DOHH2 (cell line): ENCODE measurements at regions not wholly inside any gene's neighbourhood (a gene's known extent, or its start where the extent isn't known, plus 50 kb on each side); places are given as distances from the start of the nearest gene placed in this dataset.
"Not testable (repeated sequence)": the region's sequence is repeated elsewhere in the genome, so short reads cannot be mapped to it uniquely, and the experiment has no call there.

Source experiments
- H3F3A ChIP-seq: fragments of 200-600 bp; sonication (generic), shearing (Covaris generic); 2 replicates; pipeline ENCODE4 v1.6.0; 2016; ENCODE audit warnings: antibody characterized with exemption, mild to moderate bottlenecking; ENCODE audit not compliant: control insufficient read depth, insufficient read depth
- H3K27ac ChIP-seq: fragments of 200-600 bp; sonication (generic); 2 replicates; pipeline ENCODE4 v1.5.1; 2014; ENCODE audit warnings: low read depth, mild to moderate bottlenecking, low read length, moderate library complexity
- H3K27me3 ChIP-seq: fragments of 200-600 bp; sonication (generic); 2 replicates; pipeline ENCODE4 v1.6.1; 2014; ENCODE audit warnings: mild to moderate bottlenecking, low read length, mixed read lengths; ENCODE audit not compliant: control insufficient read depth
- H3K36me3 ChIP-seq: fragments of 200-600 bp; sonication (generic); 2 replicates; pipeline ENCODE4 v1.6.1; 2014; ENCODE audit warnings: mild to moderate bottlenecking, low read length, moderate library complexity, mixed read lengths; ENCODE audit not compliant: control insufficient read depth
- H3K4me1 ChIP-seq: fragments of 200-600 bp; sonication (generic); 2 replicates; pipeline ENCODE4 v1.6.1; 2014; ENCODE audit warnings: mild to moderate bottlenecking, low read length, mixed read lengths; ENCODE audit not compliant: control insufficient read depth
- H3K4me2 ChIP-seq: fragments of 200-600 bp; sonication (generic); 2 replicates; pipeline ENCODE4 v1.6.0; 2014; ENCODE audit warnings: mild to moderate bottlenecking, low read length, moderate library complexity
- H3K4me3 ChIP-seq: fragments of 200-600 bp; sonication (generic); 2 replicates; pipeline ENCODE4 v1.5.1; 2014; ENCODE audit warnings: mild to moderate bottlenecking, low read length, mixed read lengths
- H3K79me2 ChIP-seq: fragments of 200-600 bp; sonication (generic); 2 replicates; pipeline ENCODE4 v1.6.1; 2014; ENCODE audit warnings: mild to moderate bottlenecking, low read length, mixed read lengths; ENCODE audit not compliant: control insufficient read depth
- H3K9me2 ChIP-seq: fragments of 200-600 bp; sonication (generic); replicated peaks from 2 replicates; pipeline ENCODE4 v1.6.1; 2014; ENCODE audit warnings: mild to moderate bottlenecking, low read length, mixed read lengths; ENCODE audit not compliant: control insufficient read depth
- H3K9me3 ChIP-seq: fragments of 200-600 bp; sonication (generic); 2 replicates; pipeline ENCODE4 v1.6.1; 2014; ENCODE audit warnings: antibody characterized with exemption, low read length, mixed read lengths; ENCODE audit not compliant: control insufficient read depth, insufficient read depth
- H4K20me1 ChIP-seq: fragments of 200-600 bp; sonication (generic); 2 replicates; pipeline ENCODE4 v1.6.0; 2014; ENCODE audit warnings: low read depth, mild to moderate bottlenecking, antibody characterized with exemption, low read length, moderate library complexity; ENCODE audit not compliant: control insufficient read depth, insufficient read depth
- CTCF ChIP-seq: fragments of 200-600 bp; sonication (generic); IDR thresholded peaks from one replicate; pipeline ENCODE4 v1.5.1; 2014; ENCODE audit warnings: antibody characterized with exemption, mild to moderate bottlenecking, low read depth, low read length; ENCODE audit not compliant: poor library complexity, severe bottlenecking
- EZH2phosphoT487 ChIP-seq: fragments of 200-600 bp; sonication (generic); IDR thresholded peaks from 2 replicates; pipeline ENCODE4 v1.6.1; 2017; ENCODE audit warnings: borderline replicate concordance, mild to moderate bottlenecking, antibody characterized with exemption, low read length, moderate library complexity, mixed read lengths

GRCh38 chr4:116539744-116540143 is 545.6 kb downstream of the TRAM1L1 start:
- Histone ChIP-seq H3K4me1 (no peaks in the 10 kb centered on the region), H3K4me2 (no peak overlapping the region), H3F3A (no peaks in the 10 kb centered on the region), H3K27me3 (no peaks in the 10 kb centered on the region), H4K20me1 (no peaks in the 10 kb centered on the region), H3K9me2 (no peaks in the 10 kb centered on the region), H3K4me3 (no peak overlapping the region), H3K9me3 (no peaks in the 10 kb centered on the region), H3K79me2 (no peaks in the 10 kb centered on the region), H3K36me3 (no peaks in the 10 kb centered on the region), H3K27ac (no peak overlapping the region)
- TF ChIP-seq CTCF (no peak), EZH2phosphoT487 (no peak)

- Histone ChIP-seq H4K20me1 (no peaks in the 10 kb centered on the region), H3K4me2 (no peak overlapping the region), H3K9me2 (no peaks in the 10 kb centered on the region), H3K4me3 (no peak overlapping the region), H3K4me1 (no peaks in the 10 kb centered on the region), H3F3A (no peaks in the 10 kb centered on the region), H3K27me3 (no peaks in the 10 kb centered on the region), H3K9me3 (no peaks in the 10 kb centered on the region), H3K27ac (no peak overlapping the region), H3K36me3 (no peaks in the 10 kb centered on the region), H3K79me2 (no peaks in the 10 kb centered on the region)
- no peak for TF ChIP-seq EZH2phosphoT487
- TF ChIP-seq CTCF, result no peak
These were observed 547.5 kb downstream of the TRAM1L1 start for GRCh38 chr4:116537828-116538227.

DNA sequence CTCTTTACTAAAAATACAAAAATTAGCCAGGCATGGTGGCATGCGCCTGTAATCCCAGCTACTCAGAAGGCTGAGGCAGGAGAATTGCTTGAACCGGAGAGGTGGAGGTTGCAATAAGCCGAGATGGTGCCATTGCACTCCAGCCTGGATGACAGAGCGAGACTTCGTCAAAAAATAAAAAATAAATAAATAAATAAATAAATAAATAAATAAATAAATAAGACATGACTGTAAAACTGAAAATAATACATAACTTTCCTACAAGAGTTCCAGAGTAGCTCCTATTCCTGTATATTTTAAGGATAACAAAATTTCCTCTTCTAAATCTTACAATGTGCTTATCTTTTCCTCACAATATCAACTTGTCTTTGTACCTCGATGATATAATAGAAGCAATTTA is 549.4 kb downstream of the TRAM1L1 start:
- H3K4me1 ChIP-seq, H3K27me3 ChIP-seq, H3K79me2 ChIP-seq, H3K27ac ChIP-seq, H4K20me1 ChIP-seq, H3F3A ChIP-seq, H3K4me2 ChIP-seq, H3K36me3 ChIP-seq, H3K9me2 ChIP-seq, H3K9me3 ChIP-seq, H3K4me3 ChIP-seq: not testable (repeated sequence)

GRCh38 chr4:116531870-116532269 is 553.5 kb downstream of the TRAM1L1 start:
- Histone ChIP-seq H3K4me2 (no peak overlapping the region), H3K27me3 (no peaks in the 10 kb centered on the region), H3K9me3 (no peaks in the 10 kb centered on the region), H3K36me3 (no peaks in the 10 kb centered on the region), H3F3A (no peaks in the 10 kb centered on the region), H3K4me1 (no peaks in the 10 kb centered on the region), H4K20me1 (no peaks in the 10 kb centered on the region), H3K79me2 (no peaks in the 10 kb centered on the region), H3K27ac (no peak overlapping the region), H3K9me2 (no peaks in the 10 kb centered on the region), H3K4me3 (no peak overlapping the region)
- TF ChIP-seq CTCF (no peak), EZH2phosphoT487 (no peak)
